ENCODE measurements at regions not wholly inside any gene's neighbourhood (a gene's known extent, or its start where the extent isn't known, plus 50 kb on each side); places are given as distances from the start of the nearest gene placed in this dataset.

DNA sequence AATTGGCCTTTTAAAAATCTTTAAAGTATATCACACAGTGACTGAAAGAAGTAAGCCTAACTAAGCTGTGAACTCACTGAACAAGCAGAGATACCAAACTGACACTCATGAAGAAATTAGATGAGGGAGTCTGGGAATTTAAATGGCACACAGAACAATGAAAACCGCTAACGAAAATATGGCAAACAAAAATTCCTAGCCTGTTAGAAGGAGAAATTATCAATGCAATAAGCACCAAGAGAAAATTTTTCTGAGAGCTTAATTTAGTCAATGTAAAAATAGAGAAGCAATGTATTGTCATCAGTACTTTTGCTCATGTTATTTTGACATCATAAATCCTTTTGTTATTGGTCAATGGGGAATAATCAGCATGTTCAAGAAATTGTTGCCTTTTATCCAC is 291.1 kb upstream of the PDZRN3 start:
- DNase-seq: no peak
- Histone ChIP-seq H3K27me3 (replicated peaks in 2 of 5; ENCODE audit: control insufficient read depth in 4 of 5, insufficient read depth in 5 of 5, low read length in 4 of 5) (no peaks in the 10 kb centered on the region), H3K36me3 (ENCODE audit: control insufficient read depth in 4 of 4, insufficient read depth in 4 of 4, low read length in 3 of 4) (no peaks in the 10 kb centered on the region), H3K27ac (ENCODE audit: insufficient read depth in 1 of 2, low read depth in 1 of 2, low read length in 2 of 2, poor library complexity in 1 of 2, severe bottlenecking in 2 of 2) (no peak overlapping the region), H3K4me3 (ENCODE audit: control insufficient read depth in 1 of 7, extremely low read depth in 1 of 7, insufficient read depth in 4 of 7, low read depth in 2 of 7, low read length in 6 of 7) (no peak overlapping the region), H3K4me1 (ENCODE audit: control extremely low read depth in 1 of 4, control insufficient read depth in 4 of 4, insufficient read depth in 4 of 4, low read length in 3 of 4) (no peaks in the 10 kb centered on the region), H3K9me3 (ENCODE audit: control extremely low read depth in 1 of 5, control insufficient read depth in 4 of 5, insufficient read depth in 2 of 5, low read depth in 1 of 5, low read length in 4 of 5) (no peaks in the 10 kb centered on the region)
- ChIA-PET POLR2A (no interaction called here), CTCF (no interaction called here)
- no CpG with 5 or more reads among the region's 2 CpGs for WGBS (ENCODE audit: insufficient coverage)

DNA sequence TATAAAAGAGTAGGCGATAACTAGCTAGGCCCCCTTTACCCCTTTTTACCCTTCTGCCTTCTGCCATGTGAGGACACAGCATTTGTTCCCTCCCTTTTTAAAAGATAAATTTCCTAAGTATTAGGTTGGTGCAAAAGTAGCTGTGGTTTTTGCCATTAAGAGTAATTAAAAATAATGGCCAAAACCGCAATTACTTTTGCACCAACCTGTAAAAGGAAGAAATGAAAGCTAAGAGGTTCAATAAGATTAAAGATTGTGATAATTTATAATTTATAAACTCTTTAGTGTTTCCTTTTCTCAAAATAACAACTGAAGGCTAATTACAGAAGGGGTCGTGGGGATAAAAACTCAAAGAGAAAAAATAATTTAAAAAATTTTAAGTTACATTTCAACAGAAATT is 283.5 kb upstream of the PDZRN3 start:
- no CpG with 5 or more reads among the region's 3 CpGs for WGBS (ENCODE audit: insufficient coverage)
- no peaks in the 10 kb centered on the region for H3K27me3 ChIP-seq (replicated peaks in 2 of 5; ENCODE audit: control insufficient read depth in 4 of 5, insufficient read depth in 5 of 5, low read length in 4 of 5)
- no peak for DNase-seq
- ChIA-PET CTCF (no interaction called here), POLR2A (no interaction called here)
- no peaks in the 10 kb centered on the region for H3K36me3 ChIP-seq (ENCODE audit: control insufficient read depth in 4 of 4, insufficient read depth in 4 of 4, low read length in 3 of 4)
- no peak overlapping the region for H3K4me3 ChIP-seq (ENCODE audit: control insufficient read depth in 1 of 7, extremely low read depth in 1 of 7, insufficient read depth in 4 of 7, low read depth in 2 of 7, low read length in 6 of 7)
- H3K27ac ChIP-seq (ENCODE audit: insufficient read depth in 1 of 2, low read depth in 1 of 2, low read length in 2 of 2, poor library complexity in 1 of 2, severe bottlenecking in 2 of 2): no peak overlapping the region
- H3K4me1 ChIP-seq (ENCODE audit: control extremely low read depth in 1 of 4, control insufficient read depth in 4 of 4, insufficient read depth in 4 of 4, low read length in 3 of 4): no peaks in the 10 kb centered on the region
- H3K9me3 ChIP-seq (ENCODE audit: control extremely low read depth in 1 of 5, control insufficient read depth in 4 of 5, insufficient read depth in 2 of 5, low read depth in 1 of 5, low read length in 4 of 5): no peaks in the 10 kb centered on the region

DNA sequence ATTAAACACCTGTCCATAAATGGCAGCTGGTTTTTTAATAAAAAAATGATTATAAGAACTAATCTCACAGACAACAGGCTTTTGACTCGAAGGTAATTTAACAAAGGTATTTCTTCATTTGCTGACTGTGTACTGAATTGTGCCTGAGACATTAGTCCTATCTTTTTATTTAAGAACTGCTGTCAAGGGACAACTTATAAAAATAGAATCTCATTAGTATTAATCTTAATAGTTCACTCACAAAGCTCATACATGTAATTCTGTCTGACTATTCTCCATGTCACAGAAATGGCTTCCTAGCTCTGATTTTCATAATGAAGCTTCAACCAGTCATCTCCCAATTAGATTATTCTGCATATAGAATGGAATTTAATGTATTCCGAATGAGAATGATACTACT is 276.9 kb upstream of the PDZRN3 start:
- Histone ChIP-seq H3K27me3 (replicated peaks in 2 of 5; ENCODE audit: control insufficient read depth in 4 of 5, insufficient read depth in 5 of 5, low read length in 4 of 5) (no peaks in the 10 kb centered on the region), H3K4me3 (ENCODE audit: control insufficient read depth in 1 of 7, extremely low read depth in 1 of 7, insufficient read depth in 4 of 7, low read depth in 2 of 7, low read length in 6 of 7) (no peak overlapping the region), H3K36me3 (ENCODE audit: control insufficient read depth in 4 of 4, insufficient read depth in 4 of 4, low read length in 3 of 4) (no peaks in the 10 kb centered on the region), H3K9me3 (ENCODE audit: control extremely low read depth in 1 of 5, control insufficient read depth in 4 of 5, insufficient read depth in 2 of 5, low read depth in 1 of 5, low read length in 4 of 5) (no peaks in the 10 kb centered on the region), H3K4me1 (ENCODE audit: control extremely low read depth in 1 of 4, control insufficient read depth in 4 of 4, insufficient read depth in 4 of 4, low read length in 3 of 4) (no peaks in the 10 kb centered on the region), H3K27ac (ENCODE audit: insufficient read depth in 1 of 2, low read depth in 1 of 2, low read length in 2 of 2, poor library complexity in 1 of 2, severe bottlenecking in 2 of 2) (no peak overlapping the region)
- ChIA-PET POLR2A (interaction anchor here (0.6 kb wide), 1 partner anchor 538 kb away, joined by 3 read pairs; no protein-coding TSS in a partner anchor), CTCF (no interaction called here)
- no CpG with 5 or more reads among the region's 2 CpGs for WGBS (ENCODE audit: insufficient coverage)
- DNase-seq: no peak

DNA sequence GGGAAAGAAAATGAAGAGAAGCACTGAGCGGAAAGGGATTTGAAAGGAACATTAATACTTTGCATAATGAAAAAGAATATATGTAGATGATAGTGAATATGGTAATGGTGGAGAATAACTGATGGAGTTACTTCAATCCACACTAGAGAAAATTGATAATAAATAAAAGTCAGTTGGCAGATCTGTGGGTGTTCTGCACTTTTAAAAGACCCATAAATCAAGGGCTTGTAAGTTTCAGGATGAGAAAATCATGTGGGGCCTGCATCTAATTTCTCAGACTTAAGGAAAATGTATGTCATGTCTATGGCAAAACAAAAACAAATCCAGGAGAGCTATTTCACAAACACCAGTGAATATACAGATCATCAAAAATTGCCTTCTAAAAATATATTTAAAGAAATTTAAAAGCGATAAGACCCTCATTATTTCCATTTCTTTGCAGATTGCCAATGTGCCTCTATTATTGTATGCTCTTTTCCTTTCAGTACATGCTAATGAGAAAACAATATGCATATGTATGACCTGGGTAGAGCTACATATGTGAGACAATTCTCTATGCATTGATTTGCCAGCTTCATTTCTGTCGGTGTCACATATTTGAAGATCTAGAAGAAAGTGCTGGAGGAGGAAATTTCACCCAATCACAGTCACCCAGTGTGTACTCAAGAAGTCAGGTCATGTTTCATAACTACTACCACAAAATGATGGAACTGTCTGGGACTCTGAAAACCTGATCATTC is 269.9 kb upstream of the PDZRN3 start:
- ChIA-PET CTCF (no interaction called here), POLR2A (no interaction called here)
- Histone ChIP-seq H3K4me3 (ENCODE audit: control insufficient read depth in 1 of 7, extremely low read depth in 1 of 7, insufficient read depth in 4 of 7, low read depth in 2 of 7, low read length in 6 of 7) (no peak overlapping the region), H3K36me3 (ENCODE audit: control insufficient read depth in 4 of 4, insufficient read depth in 4 of 4, low read length in 3 of 4) (no peaks in the 10 kb centered on the region), H3K4me1 (ENCODE audit: control extremely low read depth in 1 of 4, control insufficient read depth in 4 of 4, insufficient read depth in 4 of 4, low read length in 3 of 4) (no peaks in the 10 kb centered on the region), H3K27me3 (replicated peaks in 2 of 5; ENCODE audit: control insufficient read depth in 4 of 5, insufficient read depth in 5 of 5, low read length in 4 of 5) (no peaks in the 10 kb centered on the region), H3K9me3 (ENCODE audit: control extremely low read depth in 1 of 5, control insufficient read depth in 4 of 5, insufficient read depth in 2 of 5, low read depth in 1 of 5, low read length in 4 of 5) (no peaks in the 10 kb centered on the region), H3K27ac (ENCODE audit: insufficient read depth in 1 of 2, low read depth in 1 of 2, low read length in 2 of 2, poor library complexity in 1 of 2, severe bottlenecking in 2 of 2) (no peak overlapping the region)
- DNase-seq: no peak
- 100% methylated on average over 1 of the region's 3 CpGs for WGBS (ENCODE audit: insufficient coverage)

DNA sequence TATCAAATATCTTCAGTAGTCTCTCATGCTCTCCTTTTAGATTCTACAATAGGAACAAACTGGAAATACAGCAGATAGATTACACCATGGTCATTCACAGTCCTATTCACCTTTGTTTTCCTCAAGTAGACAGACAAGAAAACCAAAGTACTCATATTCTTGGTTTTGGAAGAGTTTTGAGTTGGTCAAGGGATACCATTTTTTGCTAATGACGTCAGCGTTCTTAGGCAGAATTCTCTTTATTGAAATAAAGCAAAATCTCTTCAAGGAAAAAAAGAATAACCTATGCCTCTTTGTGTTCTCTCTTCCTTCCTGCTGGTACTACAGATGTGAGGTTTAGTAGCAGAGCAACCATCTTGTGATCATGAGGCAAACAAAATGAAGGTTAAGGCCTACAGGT is 268.3 kb upstream of the PDZRN3 start:
- Histone ChIP-seq H3K27me3 (replicated peaks in 2 of 5; ENCODE audit: control insufficient read depth in 4 of 5, insufficient read depth in 5 of 5, low read length in 4 of 5) (no peaks in the 10 kb centered on the region), H3K9me3 (ENCODE audit: control extremely low read depth in 1 of 5, control insufficient read depth in 4 of 5, insufficient read depth in 2 of 5, low read depth in 1 of 5, low read length in 4 of 5) (no peaks in the 10 kb centered on the region), H3K4me3 (ENCODE audit: control insufficient read depth in 1 of 7, extremely low read depth in 1 of 7, insufficient read depth in 4 of 7, low read depth in 2 of 7, low read length in 6 of 7) (no peak overlapping the region), H3K36me3 (ENCODE audit: control insufficient read depth in 4 of 4, insufficient read depth in 4 of 4, low read length in 3 of 4) (no peaks in the 10 kb centered on the region), H3K27ac (ENCODE audit: insufficient read depth in 1 of 2, low read depth in 1 of 2, low read length in 2 of 2, poor library complexity in 1 of 2, severe bottlenecking in 2 of 2) (no peak overlapping the region), H3K4me1 (ENCODE audit: control extremely low read depth in 1 of 4, control insufficient read depth in 4 of 4, insufficient read depth in 4 of 4, low read length in 3 of 4) (no peaks in the 10 kb centered on the region)
- 100% methylated on average over 2 of the region's 2 CpGs for WGBS (ENCODE audit: insufficient coverage)
- POLR2A ChIA-PET: no interaction called here
- no peak for DNase-seq
- CTCF ChIA-PET: interaction anchor here (0.6 kb wide), 1 partner anchor 491 kb away, joined by 3 read pairs; no protein-coding TSS in a partner anchor

DNA sequence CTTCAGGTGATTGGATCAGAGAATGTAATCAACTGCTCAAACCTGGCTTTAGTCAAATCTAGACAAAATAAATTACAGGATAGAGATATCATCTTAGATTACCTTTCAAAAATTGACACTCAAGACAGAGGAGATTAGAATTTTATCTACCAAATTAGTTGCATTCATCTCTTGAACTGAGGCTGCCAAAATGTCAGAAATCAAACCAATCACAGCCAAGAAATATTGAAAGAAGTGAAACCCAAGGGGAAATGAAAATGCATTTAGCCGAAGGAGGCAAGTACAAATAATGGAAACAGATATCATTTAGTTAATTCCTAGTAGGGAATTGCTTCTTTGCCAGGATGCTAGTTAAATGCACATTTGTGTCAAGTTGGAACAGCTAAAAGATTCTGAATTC is 261.1 kb upstream of the PDZRN3 start:
- CTCF ChIA-PET: no interaction called here
- no peak for DNase-seq

DNA sequence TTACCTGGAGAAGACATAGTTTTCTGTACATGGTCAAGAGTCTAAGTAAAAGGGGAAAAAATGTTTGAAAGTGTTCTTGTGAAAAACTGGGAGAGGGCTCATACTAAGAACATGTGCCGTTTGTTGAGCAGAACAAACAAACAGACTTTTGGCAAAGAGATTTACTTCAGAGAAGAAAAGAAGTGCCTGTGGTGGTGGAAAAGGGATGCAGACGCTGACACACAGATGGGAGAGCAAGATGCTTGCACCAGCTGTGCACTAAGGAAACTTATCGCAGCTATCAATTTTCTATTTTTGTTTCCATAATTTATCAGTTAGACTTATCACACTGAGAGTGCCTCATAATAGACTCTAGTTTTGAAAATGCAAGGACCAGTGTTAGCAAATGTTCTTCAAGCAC is 259.6 kb upstream of the PDZRN3 start:
- H3K4me3 ChIP-seq (ENCODE audit: control insufficient read depth in 1 of 7, extremely low read depth in 1 of 7, insufficient read depth in 4 of 7, low read depth in 2 of 7, low read length in 6 of 7): no peak overlapping the region
- H3K36me3 ChIP-seq (ENCODE audit: control insufficient read depth in 4 of 4, insufficient read depth in 4 of 4, low read length in 3 of 4): no peaks in the 10 kb centered on the region
- H3K27me3 ChIP-seq (replicated peaks in 2 of 5; ENCODE audit: control insufficient read depth in 4 of 5, insufficient read depth in 5 of 5, low read length in 4 of 5): no peaks in the 10 kb centered on the region
- no peak for DNase-seq
- ChIA-PET CTCF (no interaction called here), POLR2A (no interaction called here)
- H3K27ac ChIP-seq (ENCODE audit: insufficient read depth in 1 of 2, low read depth in 1 of 2, low read length in 2 of 2, poor library complexity in 1 of 2, severe bottlenecking in 2 of 2): no peak overlapping the region
- H3K9me3 ChIP-seq (ENCODE audit: control extremely low read depth in 1 of 5, control insufficient read depth in 4 of 5, insufficient read depth in 2 of 5, low read depth in 1 of 5, low read length in 4 of 5): peaks cover 0 to 1% (median 0%) of the 10 kb centered on the region in 5 experiments
- H3K4me1 ChIP-seq (ENCODE audit: control extremely low read depth in 1 of 4, control insufficient read depth in 4 of 4, insufficient read depth in 4 of 4, low read length in 3 of 4): no peaks in the 10 kb centered on the region
- WGBS (ENCODE audit: insufficient coverage): 100% methylated on average over 2 of the region's 3 CpGs

More for the DNA sequence above, 261.1 kb upstream of the PDZRN3 start:
- Histone ChIP-seq H3K36me3 (ENCODE audit: control insufficient read depth in 4 of 4, insufficient read depth in 4 of 4, low read length in 3 of 4) (no peaks in the 10 kb centered on the region), H3K9me3 (ENCODE audit: control extremely low read depth in 1 of 5, control insufficient read depth in 4 of 5, insufficient read depth in 2 of 5, low read depth in 1 of 5, low read length in 4 of 5) (peaks cover 0 to 1% (median 0%) of the 10 kb centered on the region in 5 experiments), H3K4me3 (ENCODE audit: control insufficient read depth in 1 of 7, extremely low read depth in 1 of 7, insufficient read depth in 4 of 7, low read depth in 2 of 7, low read length in 6 of 7) (no peak overlapping the region), H3K4me1 (ENCODE audit: control extremely low read depth in 1 of 4, control insufficient read depth in 4 of 4, insufficient read depth in 4 of 4, low read length in 3 of 4) (no peaks in the 10 kb centered on the region), H3K27ac (ENCODE audit: insufficient read depth in 1 of 2, low read depth in 1 of 2, low read length in 2 of 2, poor library complexity in 1 of 2, severe bottlenecking in 2 of 2) (no peak overlapping the region), H3K27me3 (replicated peaks in 2 of 5; ENCODE audit: control insufficient read depth in 4 of 5, insufficient read depth in 5 of 5, low read length in 4 of 5) (no peaks in the 10 kb centered on the region)
- no CpG with 5 or more reads among the region's 1 CpG for WGBS (ENCODE audit: insufficient coverage)
- POLR2A ChIA-PET: no interaction called here

Data from common myeloid progenitor, CD34-positive (primary cell).